ENCODE measurements at regions not wholly inside any gene's neighbourhood (a gene's known extent, or its start where the extent isn't known, plus 50 kb on each side); places are given as distances from the start of the nearest gene placed in this dataset.

- ChIA-PET POLR2A (no interaction called here), CTCF (interaction anchor here (0.7 kb wide), 1 partner anchor 30 kb away, joined by 3 read pairs; no protein-coding TSS in a partner anchor)
- H3K4me1 ChIP-seq (ENCODE audit: control insufficient read depth in 1 of 2, insufficient read depth in 2 of 2, low read depth in 1 of 2, low read length in 1 of 2), result peaks cover 0 to 15% of the 10 kb centered on the region in 2 experiments; a peak in 2 of 4 replicates
- H3K9ac ChIP-seq, result no peak overlapping the region
- 81% methylated on average over 2 of the region's 2 CpGs for WGBS (ENCODE audit: low lambda C conversion rate)
- no peak for DNase-seq
- no peaks in the 10 kb centered on the region for H3K36me3 ChIP-seq (replicated peaks in 1 of 2; ENCODE audit: control insufficient read depth in 1 of 2, insufficient read depth in 2 of 2, low read length in 1 of 2)
- no peak overlapping the region for H3K4me2 ChIP-seq
- H3K4me3 ChIP-seq (ENCODE audit: low read depth in 2 of 2, low read length in 1 of 2), result no peak overlapping the region
- TF ChIP-seq IRF3 (IDR thresholded peaks at IDR 0.05; ENCODE audit: low read depth, low read length) (no peak), FOSL2 (IDR thresholded peaks at IDR 0.05; ENCODE audit: borderline replicate concordance, low read depth) (no peak), JUND (IDR thresholded peaks at IDR 0.05) (no peak), CHD2 (IDR thresholded peaks at IDR 0.05; ENCODE audit: low read length, partially characterized antibody) (no peak), EZH2phosphoT487 (IDR thresholded peaks at IDR 0.05; ENCODE audit: borderline replicate concordance, low read depth) (no peak), RFX5 (IDR thresholded peaks at IDR 0.05; ENCODE audit: low read length) (no peak), MAX (IDR thresholded peaks at IDR 0.05; ENCODE audit: low read depth) (no peak), TAF1 (IDR thresholded peaks at IDR 0.05; ENCODE audit: borderline replicate concordance, low read depth, low read length) (no peak), PBX3 (IDR thresholded peaks at IDR 0.05) (no peak), POLR2AphosphoS5 (IDR thresholded peaks at IDR 0.05; ENCODE audit: low read depth, low read length) (no peak), TEAD4 (IDR thresholded peaks at IDR 0.05; ENCODE audit: borderline replicate concordance, insufficient read depth) (no peak), ELF1 (IDR thresholded peaks at IDR 0.05) (no peak), EP300 (IDR thresholded peaks at IDR 0.05; ENCODE audit: borderline replicate concordance in 1 of 2, low read depth in 1 of 2, low read length in 1 of 2) (no peak), RCOR1 (IDR thresholded peaks at IDR 0.05; ENCODE audit: low read length) (no peak), GABPA (IDR thresholded peaks at IDR 0.05; ENCODE audit: low read depth) (no peak), SMC3 (IDR thresholded peaks at IDR 0.05; ENCODE audit: low read depth, low read length) (no peak)
- no peaks in the 10 kb centered on the region for H3K79me2 ChIP-seq (ENCODE audit: insufficient read depth)
- no peaks in the 10 kb centered on the region for H3F3A ChIP-seq (replicated peaks; ENCODE audit: insufficient read depth)
- H3K9me3 ChIP-seq, result no peaks in the 10 kb centered on the region
- H4K20me1 ChIP-seq (ENCODE audit: insufficient read depth), result no peaks in the 10 kb centered on the region
- H3K9me2 ChIP-seq, result no peaks in the 10 kb centered on the region
- H3K27me3 ChIP-seq (ENCODE audit: insufficient read depth), result no peaks in the 10 kb centered on the region
- no peak overlapping the region for H3K27ac ChIP-seq (ENCODE audit: low read depth in 2 of 2, low read length in 1 of 2)
- H2AFZ ChIP-seq (ENCODE audit: low read depth), result no peak overlapping the region
These were observed 136.5 kb downstream of the AASDH start for GRCh38 chr4:56250776-56251175.

GRCh38 chr4:56247646-56248045 lies 139.6 kb downstream of the AASDH start:
- Histone ChIP-seq H3K79me2 (ENCODE audit: insufficient read depth) (no peaks in the 10 kb centered on the region), H3K36me3 (replicated peaks in 1 of 2; ENCODE audit: control insufficient read depth in 1 of 2, insufficient read depth in 2 of 2, low read length in 1 of 2) (no peaks in the 10 kb centered on the region), H3K9ac (no peak overlapping the region), H3K4me1 (ENCODE audit: control insufficient read depth in 1 of 2, insufficient read depth in 2 of 2, low read depth in 1 of 2, low read length in 1 of 2) (peaks cover 0 to 16% of the 10 kb centered on the region in 2 experiments; a peak in 2 of 4 replicates), H3K27me3 (ENCODE audit: insufficient read depth) (no peaks in the 10 kb centered on the region), H3K27ac (ENCODE audit: low read depth in 2 of 2, low read length in 1 of 2) (no peak overlapping the region), H3K4me3 (ENCODE audit: low read depth in 2 of 2, low read length in 1 of 2) (no peak overlapping the region), H3F3A (replicated peaks; ENCODE audit: insufficient read depth) (no peaks in the 10 kb centered on the region), H2AFZ (ENCODE audit: low read depth) (no peak overlapping the region), H3K9me2 (no peaks in the 10 kb centered on the region), H3K9me3 (no peaks in the 10 kb centered on the region), H3K4me2 (no peak overlapping the region), H4K20me1 (ENCODE audit: insufficient read depth) (no peaks in the 10 kb centered on the region)
- WGBS (ENCODE audit: low lambda C conversion rate), result 81% methylated on average over 7 of the region's 7 CpGs
- ChIA-PET POLR2A (no interaction called here), CTCF (interaction anchor here (1.7 kb wide), 1 partner anchor 53 kb away, joined by 5 read pairs; no protein-coding TSS in a partner anchor)
- TF ChIP-seq USF1 (IDR thresholded peaks at IDR 0.05; ENCODE audit: borderline replicate concordance, low read depth), result no peak
- TF ChIP-seq EP300 (IDR thresholded peaks at IDR 0.05; ENCODE audit: borderline replicate concordance in 1 of 2, low read depth in 1 of 2, low read length in 1 of 2), result no peak
- TF ChIP-seq FOXJ3 (CRISPR knock-in tag; IDR thresholded peaks at IDR 0.05), result no peak
- no peak for TF ChIP-seq TAF1 (IDR thresholded peaks at IDR 0.05; ENCODE audit: borderline replicate concordance, low read depth, low read length)
- TF ChIP-seq USF2 (IDR thresholded peaks at IDR 0.05; ENCODE audit: borderline replicate concordance, low read depth, low read length), result no peak
- no peak for TF ChIP-seq ZBTB33 (IDR thresholded peaks at IDR 0.05; ENCODE audit: borderline replicate concordance, low read depth)
- no peak for TF ChIP-seq MXI1 (IDR thresholded peaks at IDR 0.05; ENCODE audit: low read depth, low read length)
- TF ChIP-seq CHD2 (IDR thresholded peaks at IDR 0.05; ENCODE audit: low read length, partially characterized antibody), result no peak
- TF ChIP-seq SMC3 (IDR thresholded peaks at IDR 0.05; ENCODE audit: low read depth, low read length), result no peak
- no peak for TF ChIP-seq RXRA (IDR thresholded peaks at IDR 0.05; ENCODE audit: borderline replicate concordance, low read depth)
- no peak for TF ChIP-seq TEAD4 (IDR thresholded peaks at IDR 0.05; ENCODE audit: borderline replicate concordance, insufficient read depth)
- no peak for DNase-seq
